ENCODE measurements at regions not wholly inside any gene's neighbourhood (a gene's known extent, or its start where the extent isn't known, plus 50 kb on each side); places are given as distances from the start of the nearest gene placed in this dataset.

DNA sequence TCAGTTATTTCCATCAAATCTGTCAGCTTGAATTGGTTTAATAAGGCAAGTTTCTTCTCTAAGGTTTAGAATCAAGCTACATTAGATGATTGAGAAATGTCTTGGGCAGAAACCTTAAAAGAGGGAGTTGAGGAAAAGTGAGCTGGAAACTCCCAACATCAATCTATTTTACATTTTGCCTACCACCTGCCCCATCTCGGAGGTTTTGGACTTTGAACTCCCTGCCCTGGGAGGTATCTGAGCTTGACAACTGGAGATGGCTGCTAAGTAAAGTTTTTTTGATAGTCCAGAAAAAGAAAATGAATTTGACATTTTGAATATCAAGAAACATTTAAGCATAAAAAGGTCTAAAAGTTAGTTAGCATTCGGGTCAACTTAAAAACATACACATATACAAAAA is 234.2 kb downstream of the NFKBIZ start:
- Histone ChIP-seq H3K4me2 (ENCODE audit: low read depth, low read length) (no peak overlapping the region), H3K27ac (ENCODE audit: low read length) (no peak overlapping the region), H3K27me3 (replicated peaks; ENCODE audit: insufficient read depth, low read length) (no peaks in the 10 kb centered on the region), H3K4me1 (ENCODE audit: low read length) (peaks cover 12% of the 10 kb centered on the region), H3K4me3 (ENCODE audit: low read length) (no peak overlapping the region), H4K20me1 (ENCODE audit: insufficient read depth, low read length) (no peaks in the 10 kb centered on the region), H3K9ac (ENCODE audit: low read length) (no peak overlapping the region), H3F3A (ENCODE audit: insufficient read depth, low read length) (no peaks in the 10 kb centered on the region), H3K9me2 (replicated peaks; ENCODE audit: insufficient read depth, low read length) (no peaks in the 10 kb centered on the region), H3K79me2 (ENCODE audit: low read length) (no peaks in the 10 kb centered on the region), H3K36me3 (replicated peaks; ENCODE audit: insufficient read depth, low read length) (no peaks in the 10 kb centered on the region), H2AFZ (ENCODE audit: low read length) (no peak overlapping the region), H3K9me3 (replicated peaks; ENCODE audit: insufficient read depth, low read length) (no peaks in the 10 kb centered on the region)
- DNase-seq: no peak
- TF ChIP-seq, protein P1, sequence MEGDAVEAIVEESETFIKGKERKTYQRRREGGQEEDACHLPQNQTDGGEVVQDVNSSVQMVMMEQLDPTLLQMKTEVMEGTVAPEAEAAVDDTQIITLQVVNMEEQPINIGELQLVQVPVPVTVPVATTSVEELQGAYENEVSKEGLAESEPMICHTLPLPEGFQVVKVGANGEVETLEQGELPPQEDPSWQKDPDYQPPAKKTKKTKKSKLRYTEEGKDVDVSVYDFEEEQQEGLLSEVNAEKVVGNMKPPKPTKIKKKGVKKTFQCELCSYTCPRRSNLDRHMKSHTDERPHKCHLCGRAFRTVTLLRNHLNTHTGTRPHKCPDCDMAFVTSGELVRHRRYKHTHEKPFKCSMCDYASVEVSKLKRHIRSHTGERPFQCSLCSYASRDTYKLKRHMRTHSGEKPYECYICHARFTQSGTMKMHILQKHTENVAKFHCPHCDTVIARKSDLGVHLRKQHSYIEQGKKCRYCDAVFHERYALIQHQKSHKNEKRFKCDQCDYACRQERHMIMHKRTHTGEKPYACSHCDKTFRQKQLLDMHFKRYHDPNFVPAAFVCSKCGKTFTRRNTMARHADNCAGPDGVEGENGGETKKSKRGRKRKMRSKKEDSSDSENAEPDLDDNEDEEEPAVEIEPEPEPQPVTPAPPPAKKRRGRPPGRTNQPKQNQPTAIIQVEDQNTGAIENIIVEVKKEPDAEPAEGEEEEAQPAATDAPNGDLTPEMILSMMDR (IDR thresholded peaks at IDR 0.05; ENCODE audit: low read length): no peak
- TF ChIP-seq EZH2 (optimal IDR thresholded peaks at IDR 0.05; ENCODE audit: low read depth, low read length): no peak
- TF ChIP-seq EZH2phosphoT487 (IDR thresholded peaks at IDR 0.05; ENCODE audit: low read length): no peak

DNA sequence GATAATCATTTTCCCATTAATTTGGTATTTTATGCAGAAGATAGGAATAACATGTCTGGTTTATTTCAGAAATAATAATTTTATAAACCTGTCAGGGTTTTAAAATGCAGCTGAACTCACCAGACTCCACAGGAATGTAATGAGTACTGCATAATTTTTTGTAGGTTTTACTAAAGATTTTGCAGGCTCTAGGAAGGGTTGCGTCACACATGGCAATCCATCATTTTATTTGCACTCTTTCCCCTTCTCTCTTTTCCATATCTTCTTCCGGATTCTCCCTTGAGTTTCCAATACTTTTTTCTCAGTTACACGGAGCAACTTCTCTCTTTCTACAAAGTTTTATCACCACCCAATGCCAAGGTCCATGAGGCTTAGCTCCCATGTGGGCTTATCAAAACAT is 234.7 kb downstream of the NFKBIZ start:
- Histone ChIP-seq H3K27me3 (replicated peaks; ENCODE audit: insufficient read depth, low read length) (no peaks in the 10 kb centered on the region), H3K4me3 (ENCODE audit: low read length) (no peak overlapping the region), H3K9me2 (replicated peaks; ENCODE audit: insufficient read depth, low read length) (no peaks in the 10 kb centered on the region), H4K20me1 (ENCODE audit: insufficient read depth, low read length) (no peaks in the 10 kb centered on the region), H3F3A (ENCODE audit: insufficient read depth, low read length) (no peaks in the 10 kb centered on the region), H3K79me2 (ENCODE audit: low read length) (no peaks in the 10 kb centered on the region), H3K9me3 (replicated peaks; ENCODE audit: insufficient read depth, low read length) (no peaks in the 10 kb centered on the region), H3K27ac (ENCODE audit: low read length) (no peak overlapping the region), H2AFZ (ENCODE audit: low read length) (no peak overlapping the region), H3K4me1 (ENCODE audit: low read length) (peaks cover 6% of the 10 kb centered on the region), H3K4me2 (ENCODE audit: low read depth, low read length) (no peak overlapping the region), H3K9ac (ENCODE audit: low read length) (no peak overlapping the region), H3K36me3 (replicated peaks; ENCODE audit: insufficient read depth, low read length) (no peaks in the 10 kb centered on the region)
- no peak for DNase-seq
- TF ChIP-seq, protein P1 (IDR thresholded peaks at IDR 0.05; ENCODE audit: low read length): no peak
- TF ChIP-seq EZH2phosphoT487 (IDR thresholded peaks at IDR 0.05; ENCODE audit: low read length) (no peak), EZH2 (optimal IDR thresholded peaks at IDR 0.05; ENCODE audit: low read depth, low read length) (no peak)

DNA sequence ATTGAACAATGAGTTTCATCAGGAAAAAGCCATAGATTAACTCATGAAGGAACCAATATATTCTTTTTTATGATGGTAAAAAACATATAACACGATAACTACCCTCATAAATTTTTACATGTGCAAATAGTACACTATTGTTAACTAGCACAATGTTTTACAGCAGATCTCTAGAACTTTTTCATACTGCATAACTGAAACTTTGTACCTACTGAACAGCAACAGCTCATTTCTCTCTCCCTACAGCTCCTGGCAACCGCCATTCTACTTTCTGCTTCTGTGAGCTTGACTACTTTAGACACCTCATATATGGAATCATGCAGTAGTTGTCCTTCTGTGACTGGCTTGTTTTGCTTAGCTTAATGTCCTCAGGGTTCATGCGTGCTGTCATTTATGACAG is 235.4 kb downstream of the NFKBIZ start:
- H3K9ac ChIP-seq (ENCODE audit: low read length): no peak overlapping the region
- H3K27me3 ChIP-seq (replicated peaks; ENCODE audit: insufficient read depth, low read length): no peaks in the 10 kb centered on the region
- no peaks in the 10 kb centered on the region for H3K79me2 ChIP-seq (ENCODE audit: low read length)
- no peak overlapping the region for H3K27ac ChIP-seq (ENCODE audit: low read length)
- no peaks in the 10 kb centered on the region for H3K9me2 ChIP-seq (replicated peaks; ENCODE audit: insufficient read depth, low read length)
- no peak for DNase-seq
- no peaks in the 10 kb centered on the region for H4K20me1 ChIP-seq (ENCODE audit: insufficient read depth, low read length)
- H2AFZ ChIP-seq (ENCODE audit: low read length): no peak overlapping the region
- no peaks in the 10 kb centered on the region for H3K9me3 ChIP-seq (replicated peaks; ENCODE audit: insufficient read depth, low read length)
- TF ChIP-seq EZH2 (optimal IDR thresholded peaks at IDR 0.05; ENCODE audit: low read depth, low read length) (no peak), EZH2phosphoT487 (IDR thresholded peaks at IDR 0.05; ENCODE audit: low read length) (no peak)
- TF ChIP-seq, protein P1 (IDR thresholded peaks at IDR 0.05; ENCODE audit: low read length): no peak
- H3K4me1 ChIP-seq (ENCODE audit: low read length): no peaks in the 10 kb centered on the region
- no peaks in the 10 kb centered on the region for H3F3A ChIP-seq (ENCODE audit: insufficient read depth, low read length)
- no peak overlapping the region for H3K4me2 ChIP-seq (ENCODE audit: low read depth, low read length)
- H3K4me3 ChIP-seq (ENCODE audit: low read length): no peak overlapping the region
- no peaks in the 10 kb centered on the region for H3K36me3 ChIP-seq (replicated peaks; ENCODE audit: insufficient read depth, low read length)

Data from MM.1S (cell line).